LNCAP (cell line): ENCODE measurements at regions not wholly inside any gene's neighbourhood (a gene's known extent, or its start where the extent isn't known, plus 50 kb on each side); places are given as distances from the start of the nearest gene placed in this dataset.

Experiments
- CTCF ChIP-seq: fragments of 450-650 bp; IDR thresholded peaks from 2 replicates; pipeline ENCODE4 v1.5.1; 2017; ENCODE audit warnings: mild to moderate bottlenecking

GRCh38 chr2:122077771-122078170 is 322.3 kb downstream of the TSN start:
- TF ChIP-seq CTCF, result no peak

- TF ChIP-seq CTCF, result no peak
Observed at GRCh38 chr2:122078451-122078850, 323.0 kb downstream of the TSN start.

- no peak for TF ChIP-seq CTCF
Observed at GRCh38 chr2:122079844-122080243, 324.4 kb downstream of the TSN start.

GRCh38 chr2:122080316-122080715 is 324.9 kb downstream of the TSN start:
- TF ChIP-seq CTCF, result no peak

- no peak for TF ChIP-seq CTCF
Observed at GRCh38 chr2:122080871-122081270, 325.4 kb downstream of the TSN start.

GRCh38 chr2:122081751-122082150 is 326.3 kb downstream of the TSN start:
- TF ChIP-seq CTCF, result no peak

- no peak for TF ChIP-seq CTCF
Observed at GRCh38 chr2:122083256-122084048, 328.0 kb downstream of the TSN start.

GRCh38 chr2:122094557-122094956 is 339.1 kb downstream of the TSN start:
- TF ChIP-seq CTCF, result no peak
